K562 (cell line): ENCODE measurements at regions not wholly inside any gene's neighbourhood (a gene's known extent, or its start where the extent isn't known, plus 50 kb on each side); places are given as distances from the start of the nearest gene placed in this dataset.

Source experiments
- ATAC-seq: fragments of 200-7000 bp; cut with Tn5 transposase; 3 replicates; pipeline ENCODE4 v1.9.1; 2020; ENCODE audit warnings: moderate library complexity
- BruUV-seq: library from RNA; stranded (reverse); fragments of 400-500 nt; replicated peaks from 2 replicates; lab custom pipeline; 2021; lab: Mats Ljungman, UMichigan
- CTCF ChIA-PET: fragments of 300-600 bp; formaldehyde crosslinking; extraction: SDS; loops from one replicate; lab custom pipeline; 2021; ENCODE audit warnings: low intra/inter-chr PET ratio; lab: Yijun Ruan, JAX
- POLR2A ChIA-PET: fragments of 300-600, 350-650 bp; sonication (Branson Sonifier 250); formaldehyde crosslinking; extraction: SDS; loops from one replicate; lab custom pipeline; 2021; ENCODE audit warnings: antibody characterized with exemption, inconsistent platforms; lab: Yijun Ruan, JAX
- DNase-seq, 4 experiments: peaks; one replicate each; pipeline versions ENCODE4 v3.0.0 to v3.0.0-alpha.2; 2011 to 2018; ENCODE audit warnings: low spot score in 3 of 4, mixed read lengths in 3 of 4; ENCODE audit errors: extremely low read depth in 1 of 4
- FAIRE-seq: peaks from 2 replicates; lab custom pipeline; 2011; peaks lifted over from hg19 to GRCh38; lab: Jason Lieb, UNC
- H2AFZ ChIP-seq: 2 replicates; pipeline ENCODE4 v1.6.0; 2011; ENCODE audit warnings: low read depth, low read length, control low read depth, inconsistent platforms
- H3K27ac ChIP-seq: fragments of 200-600 bp; 3 replicates; pipeline ENCODE4 v1.8.0; 2011; ENCODE audit warnings: low read depth, mild to moderate bottlenecking, control low read depth, inconsistent platforms, low read length, moderate library complexity, mixed read lengths; ENCODE audit errors: extremely low read depth
- H3K27me3 ChIP-seq, 2 experiments: fragments of 300-600 bp in 1 of 2; 2 replicates in 1 of 2; 3 replicates in 1 of 2; pipeline versions ENCODE4 v1.6.0 to v1.8.0; 2011; ENCODE audit warnings: inconsistent platforms in 2 of 2, low read length in 2 of 2, mild to moderate bottlenecking in 1 of 2, mixed read lengths in 1 of 2, moderate library complexity in 1 of 2; ENCODE audit not compliant: control insufficient read depth in 2 of 2, insufficient read depth in 2 of 2
- H3K36me3 ChIP-seq: fragments of 300-600 bp; 3 replicates; pipeline ENCODE4 v1.8.0; 2011; ENCODE audit warnings: mild to moderate bottlenecking, low read length, inconsistent platforms; ENCODE audit not compliant: control insufficient read depth, insufficient read depth
- H3K4me1 ChIP-seq, 2 experiments: fragments of 200-600 bp in 1 of 2; replicated peaks in 1 of 2; 2 replicates in 1 of 2; 3 replicates in 1 of 2; pipeline versions ENCODE4 v1.5.1 to v1.8.0; 2011; ENCODE audit warnings: inconsistent platforms in 2 of 2, low read length in 2 of 2, mild to moderate bottlenecking in 1 of 2, mixed read lengths in 1 of 2, moderate library complexity in 1 of 2; ENCODE audit not compliant: control insufficient read depth in 2 of 2, insufficient read depth in 2 of 2
- H3K4me2 ChIP-seq: 2 replicates; pipeline ENCODE4 v1.6.1; 2011; ENCODE audit warnings: low read length, control low read depth, inconsistent platforms, mixed read lengths; ENCODE audit not compliant: insufficient read depth
- H3K4me3 ChIP-seq: fragments of 200-600 bp; sonication (generic), shearing (Covaris generic); 2 replicates; pipeline ENCODE4 v1.5.1; 2016; ENCODE audit warnings: control low read depth, inconsistent platforms
- H3K79me2 ChIP-seq: fragments of 200-600 bp; 3 replicates; pipeline ENCODE4 v1.8.0; 2011; ENCODE audit warnings: low read length, inconsistent platforms; ENCODE audit not compliant: control insufficient read depth, insufficient read depth
- H3K9ac ChIP-seq, 2 experiments: 2 replicates each; pipeline versions ENCODE4 v1.6.0 to v1.6.1; 2011; ENCODE audit warnings: low read depth in 2 of 2, low read length in 2 of 2, control low read depth in 1 of 2, inconsistent platforms in 1 of 2, mild to moderate bottlenecking in 1 of 2, mixed read lengths in 1 of 2; ENCODE audit not compliant: insufficient read depth in 1 of 2
- H3K9me1 ChIP-seq: one replicate; pipeline ENCODE4 v1.6.0; 2011; ENCODE audit warnings: inconsistent platforms, mild to moderate bottlenecking, low read length, moderate library complexity; ENCODE audit not compliant: control insufficient read depth, insufficient read depth
- H3K9me3 ChIP-seq: replicated peaks from 2 replicates; pipeline ENCODE4 v1.5.1; 2011; ENCODE audit warnings: low read depth, low read length, inconsistent platforms; ENCODE audit not compliant: control insufficient read depth, insufficient read depth
- H4K20me1 ChIP-seq: replicated peaks from 2 replicates; pipeline ENCODE4 v1.6.1; 2011; ENCODE audit warnings: low read length, inconsistent platforms, mixed read lengths; ENCODE audit not compliant: control insufficient read depth, insufficient read depth
- E2F3 ChIP-seq: fragments of 250-450 bp; sonication (Bioruptor Pico); IDR thresholded peaks from 2 replicates; pipeline ENCODE4 v1.4.0; 2020; ENCODE audit warnings: mild to moderate bottlenecking
- ILK ChIP-seq: fragments of 450-650 bp; IDR thresholded peaks from 2 replicates; pipeline ENCODE4 v1.6.1; 2016; ENCODE audit warnings: missing genetic modification characterization, low read depth, mild to moderate bottlenecking, missing compliant biosample characterization, moderate library complexity, borderline replicate concordance
- MEIS2 ChIP-seq: fragments of 450-650 bp; IDR thresholded peaks from 2 replicates; pipeline ENCODE4 v1.6.1; 2014; ENCODE audit warnings: mild to moderate bottlenecking; ENCODE audit not compliant: partially characterized antibody
- RBM22 ChIP-seq: fragments of 200-400 bp; formaldehyde crosslinking; IDR thresholded peaks from 2 replicates; pipeline ENCODE4 v1.6.1; 2018; ENCODE audit warnings: low read length, low read depth; ENCODE audit not compliant: poor library complexity, severe bottlenecking
- SPI1 ChIP-seq: IDR thresholded peaks from 2 replicates; pipeline ENCODE4 v1.6.1; 2011; ENCODE audit warnings: low read depth, low read length, control low read depth, borderline replicate concordance
- ZNF175 ChIP-seq: fragments of 200-800 bp; sonication (Bioruptor generic); IDR thresholded peaks from 2 replicates; pipeline ENCODE4 v1.6.1; 2016; ENCODE audit warnings: low read depth, mild to moderate bottlenecking, missing genetic modification characterization, missing compliant biosample characterization
- WGBS: fragments of 100-300 bp; shearing (Covaris generic); methylation state at CpG from one replicate; pipeline ENCODE4 v1.1.6; 2016; ENCODE audit warnings: low coverage, mixed read lengths; ENCODE audit not compliant: insufficient coverage; ENCODE audit errors: missing lambda C conversion rate; 5-methylcytosine and 5-hydroxymethylcytosine counted together
- in situ Hi-C: fragments of 300-500 bp; cut with MboI; formaldehyde crosslinking; loops from 4 replicates; pipeline ENCODE4 v1.15.0; 2018; ENCODE audit warnings: inconsistent platforms, mixed read lengths
- intact Hi-C: fragments of 100-400 bp; cut with micrococcal nuclease; formaldehyde crosslinking; loops from 2 replicates; pipeline ENCODE4 v1.14.2; 2022
- TF ChIP-seq, protein P1 (sequence below), 2 experiments: fragments of 450-650 bp in 1 of 2; IDR thresholded peaks; 2 replicates each; pipeline ENCODE4 v1.6.1; 2011 to 2017; ENCODE audit warnings: low read depth in 2 of 2, antibody characterized with exemption in 1 of 2, borderline replicate concordance in 1 of 2, low read length in 1 of 2, mild to moderate bottlenecking in 1 of 2, mixed read lengths in 1 of 2; ENCODE audit not compliant: control insufficient read depth in 1 of 2

DNA sequence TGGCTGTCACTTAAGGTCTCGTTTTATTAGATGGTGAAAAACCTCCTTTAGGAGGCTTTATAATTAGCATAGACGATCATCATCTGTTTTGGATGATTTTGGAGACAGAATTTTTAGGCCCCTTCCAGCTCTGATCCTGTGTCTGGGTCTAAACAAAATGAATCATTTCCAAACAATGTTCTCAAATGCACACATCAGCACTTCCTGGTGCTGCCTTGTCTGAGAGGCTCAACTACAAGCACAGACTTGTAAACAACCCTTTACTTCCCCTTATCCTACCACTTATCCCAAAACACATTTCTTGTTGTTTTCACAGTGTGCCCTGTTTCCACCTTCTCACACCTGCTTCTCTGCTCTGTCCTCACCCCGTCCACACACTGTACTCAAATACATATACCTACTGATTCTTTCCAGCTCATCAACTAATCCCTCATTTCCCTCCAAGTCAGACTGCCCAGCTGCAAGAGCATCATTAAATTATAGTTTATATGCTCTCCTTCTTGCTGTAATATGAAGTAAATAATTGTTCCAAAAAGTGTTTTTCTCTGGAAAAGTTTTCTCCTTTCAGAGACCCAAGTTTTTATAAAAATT lies 71.2 kb upstream of the COL3A1 start:
- H3K36me3 ChIP-seq: no peaks in the 10 kb centered on the region
- H3K4me2 ChIP-seq: no peak overlapping the region
- 0% methylated on average over 3 of the region's 3 CpGs for WGBS
- no peak overlapping the region for H3K4me3 ChIP-seq
- H4K20me1 ChIP-seq: no peaks in the 10 kb centered on the region
- no peak for FAIRE-seq
- H2AFZ ChIP-seq: no peak overlapping the region
- TF ChIP-seq ILK (tag): no peak
- TF ChIP-seq, protein P1, sequence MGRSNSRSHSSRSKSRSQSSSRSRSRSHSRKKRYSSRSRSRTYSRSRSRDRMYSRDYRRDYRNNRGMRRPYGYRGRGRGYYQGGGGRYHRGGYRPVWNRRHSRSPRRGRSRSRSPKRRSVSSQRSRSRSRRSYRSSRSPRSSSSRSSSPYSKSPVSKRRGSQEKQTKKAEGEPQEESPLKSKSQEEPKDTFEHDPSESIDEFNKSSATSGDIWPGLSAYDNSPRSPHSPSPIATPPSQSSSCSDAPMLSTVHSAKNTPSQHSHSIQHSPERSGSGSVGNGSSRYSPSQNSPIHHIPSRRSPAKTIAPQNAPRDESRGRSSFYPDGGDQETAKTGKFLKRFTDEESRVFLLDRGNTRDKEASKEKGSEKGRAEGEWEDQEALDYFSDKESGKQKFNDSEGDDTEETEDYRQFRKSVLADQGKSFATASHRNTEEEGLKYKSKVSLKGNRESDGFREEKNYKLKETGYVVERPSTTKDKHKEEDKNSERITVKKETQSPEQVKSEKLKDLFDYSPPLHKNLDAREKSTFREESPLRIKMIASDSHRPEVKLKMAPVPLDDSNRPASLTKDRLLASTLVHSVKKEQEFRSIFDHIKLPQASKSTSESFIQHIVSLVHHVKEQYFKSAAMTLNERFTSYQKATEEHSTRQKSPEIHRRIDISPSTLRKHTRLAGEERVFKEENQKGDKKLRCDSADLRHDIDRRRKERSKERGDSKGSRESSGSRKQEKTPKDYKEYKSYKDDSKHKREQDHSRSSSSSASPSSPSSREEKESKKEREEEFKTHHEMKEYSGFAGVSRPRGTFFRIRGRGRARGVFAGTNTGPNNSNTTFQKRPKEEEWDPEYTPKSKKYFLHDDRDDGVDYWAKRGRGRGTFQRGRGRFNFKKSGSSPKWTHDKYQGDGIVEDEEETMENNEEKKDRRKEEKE (IDR thresholded peaks at IDR 0.05; ENCODE audit: borderline replicate concordance in 1 of 2, control insufficient read depth in 1 of 2, low read depth in 2 of 2, low read length in 1 of 2): no peak
- no peak for TF ChIP-seq ZNF175 (CRISPR knock-in tag)
- no peak for TF ChIP-seq RBM22
- no peak for TF ChIP-seq E2F3
- TF ChIP-seq MEIS2: no peak
- TF ChIP-seq SPI1: no peak
- TF ChIP-seq, all 486 proteins: peak for 0
- intact Hi-C loops (no loop called here), in situ Hi-C loops (no loop called here)
- no peaks in the 10 kb centered on the region for H3K27me3 ChIP-seq
- no peak overlapping the region for H3K27ac ChIP-seq
- no TSS peak for BruUV-seq
- no peak overlapping the region for H3K9ac ChIP-seq
- CTCF ChIA-PET: no interaction called here
- DNase-seq (no peak), ATAC-seq (no peak)
- POLR2A ChIA-PET: no interaction called here
- no peaks in the 10 kb centered on the region for H3K79me2 ChIP-seq
- H3K4me1 ChIP-seq: no peaks in the 10 kb centered on the region
- no peaks in the 10 kb centered on the region for H3K9me3 ChIP-seq
- H3K9me1 ChIP-seq: no peaks in the 10 kb centered on the region
